Esophagus squamous epithelium (tissue), 4 donors: ENCODE measurements at regions not wholly inside any gene's neighbourhood (a gene's known extent, or its start where the extent isn't known, plus 50 kb on each side); places are given as distances from the start of the nearest gene placed in this dataset.

Experiments used
- POLR2A ChIP-seq, 4 donors: fragments of 450-650 bp; IDR thresholded peaks; one replicate each; pipeline ENCODE4 v1.6.1; 2017; ENCODE audit warnings: antibody characterized with exemption in 4 of 4, mild to moderate bottlenecking in 4 of 4, moderate library complexity in 3 of 4
- TF ChIP-seq, protein P1 (sequence below), 6 experiments: fragments of 450-650 bp in 4 of 6; fragments of 200-600 bp in 2 of 6; sonication (generic) in 2 of 6; IDR thresholded peaks; one replicate each; pipeline ENCODE4 v1.5.1; 2016 to 2019; ENCODE audit warnings: antibody characterized with exemption in 6 of 6, mild to moderate bottlenecking in 4 of 6, moderate library complexity in 4 of 6

DNA sequence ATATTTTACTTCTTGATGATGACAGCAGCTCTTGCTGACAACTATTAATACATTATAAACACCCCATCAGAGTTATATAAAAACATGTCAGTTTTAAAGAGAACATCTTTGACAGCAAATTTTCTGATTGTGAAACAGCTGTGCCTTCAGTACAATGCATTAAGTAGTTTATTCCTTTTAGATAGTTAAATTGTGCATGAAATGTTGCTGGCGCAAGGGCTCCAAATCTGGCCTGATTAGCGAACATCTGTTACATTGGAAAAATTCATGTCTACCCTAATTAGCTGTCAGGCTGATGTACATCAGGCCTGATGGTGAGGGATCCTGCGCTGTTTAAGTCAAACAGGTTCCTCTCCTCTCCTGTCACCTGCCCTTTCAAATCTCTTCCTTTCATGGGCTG is 171.9 kb upstream of the SP8 start:
- TF ChIP-seq POLR2A (IDR thresholded peaks at IDR 0.05) = no peak
- TF ChIP-seq, protein P1, sequence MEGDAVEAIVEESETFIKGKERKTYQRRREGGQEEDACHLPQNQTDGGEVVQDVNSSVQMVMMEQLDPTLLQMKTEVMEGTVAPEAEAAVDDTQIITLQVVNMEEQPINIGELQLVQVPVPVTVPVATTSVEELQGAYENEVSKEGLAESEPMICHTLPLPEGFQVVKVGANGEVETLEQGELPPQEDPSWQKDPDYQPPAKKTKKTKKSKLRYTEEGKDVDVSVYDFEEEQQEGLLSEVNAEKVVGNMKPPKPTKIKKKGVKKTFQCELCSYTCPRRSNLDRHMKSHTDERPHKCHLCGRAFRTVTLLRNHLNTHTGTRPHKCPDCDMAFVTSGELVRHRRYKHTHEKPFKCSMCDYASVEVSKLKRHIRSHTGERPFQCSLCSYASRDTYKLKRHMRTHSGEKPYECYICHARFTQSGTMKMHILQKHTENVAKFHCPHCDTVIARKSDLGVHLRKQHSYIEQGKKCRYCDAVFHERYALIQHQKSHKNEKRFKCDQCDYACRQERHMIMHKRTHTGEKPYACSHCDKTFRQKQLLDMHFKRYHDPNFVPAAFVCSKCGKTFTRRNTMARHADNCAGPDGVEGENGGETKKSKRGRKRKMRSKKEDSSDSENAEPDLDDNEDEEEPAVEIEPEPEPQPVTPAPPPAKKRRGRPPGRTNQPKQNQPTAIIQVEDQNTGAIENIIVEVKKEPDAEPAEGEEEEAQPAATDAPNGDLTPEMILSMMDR (IDR thresholded peaks at IDR 0.05) = no peak
